ENCODE measurements at regions not wholly inside any gene's neighbourhood (a gene's known extent, or its start where the extent isn't known, plus 50 kb on each side); places are given as distances from the start of the nearest gene placed in this dataset.
"Not testable (repeated sequence)": the region's sequence is repeated elsewhere in the genome, so short reads cannot be mapped to it uniquely, and the experiment has no call there.

- no peak for DNase-seq
Measured at GRCh38 chr5:27158171-27158570, 119.8 kb upstream of the CDH9 start.

- no peak for DNase-seq
Measured at GRCh38 chr5:27144456-27144855, 106.1 kb upstream of the CDH9 start.

- no peak for DNase-seq
Measured at GRCh38 chr5:27140831-27141230, 102.4 kb upstream of the CDH9 start.

GRCh38 chr5:27130587-27130986 lies 92.2 kb upstream of the CDH9 start:
- DNase-seq, result peak; percentile 32 to 65

- no peak for DNase-seq
Measured at GRCh38 chr5:27129926-27130325, 91.5 kb upstream of the CDH9 start.

- DNase-seq, result no peak
Measured at GRCh38 chr5:27125856-27126255, 87.5 kb upstream of the CDH9 start.

- DNase-seq, result peak; percentile 15 to 51
Measured at GRCh38 chr5:27124590-27124989, 86.2 kb upstream of the CDH9 start.

GRCh38 chr5:27119736-27120321 lies 81.4 kb upstream of the CDH9 start:
- DNase-seq, result not testable (repeated sequence)

GRCh38 chr5:27103486-27103885 lies 65.1 kb upstream of the CDH9 start:
- no peak for DNase-seq

- not testable (repeated sequence) for DNase-seq
Measured at GRCh38 chr5:27095761-27096160, 57.4 kb upstream of the CDH9 start.

GRCh38 chr5:27093279-27093678 lies 54.9 kb upstream of the CDH9 start:
- DNase-seq, result no peak

GRCh38 chr5:27091858-27092257 lies 53.5 kb upstream of the CDH9 start:
- no peak for DNase-seq

- not testable (repeated sequence) for DNase-seq
Measured at GRCh38 chr5:27088822-27089221, 50.4 kb upstream of the CDH9 start.
